ENCODE measurements at regions not wholly inside any gene's neighbourhood (a gene's known extent, or its start where the extent isn't known, plus 50 kb on each side); places are given as distances from the start of the nearest gene placed in this dataset.

GRCh38 chr6:120260636-120261035 lies 911.1 kb upstream of the MAN1A1 start:
- H3K4me3 ChIP-seq (ENCODE audit: low read depth, low read length), result no peak overlapping the region
- TF ChIP-seq CTCF (IDR thresholded peaks at IDR 0.05; ENCODE audit: insufficient read depth, low read depth, low read length), result no peak
- DNase-seq (ENCODE audit: low read depth), result no peak

- TF ChIP-seq CTCF (IDR thresholded peaks at IDR 0.05; ENCODE audit: insufficient read depth, low read depth, low read length), result no peak
- no peak for DNase-seq (ENCODE audit: low read depth)
- no peak overlapping the region for H3K4me3 ChIP-seq (ENCODE audit: low read depth, low read length)
Observed at GRCh38 chr6:120254651-120255050, 905.1 kb upstream of the MAN1A1 start.

GRCh38 chr6:120248451-120248850 lies 898.9 kb upstream of the MAN1A1 start:
- H3K4me3 ChIP-seq (ENCODE audit: low read depth, low read length), result no peak overlapping the region
- DNase-seq (ENCODE audit: low read depth), result no peak
- no peak for TF ChIP-seq CTCF (IDR thresholded peaks at IDR 0.05; ENCODE audit: insufficient read depth, low read depth, low read length)

- no peak for DNase-seq (ENCODE audit: low read depth)
- no peak overlapping the region for H3K4me3 ChIP-seq (ENCODE audit: low read depth, low read length)
- no peak for TF ChIP-seq CTCF (IDR thresholded peaks at IDR 0.05; ENCODE audit: insufficient read depth, low read depth, low read length)
Observed at GRCh38 chr6:120237221-120237620, 887.7 kb upstream of the MAN1A1 start.

- no peak overlapping the region for H3K4me3 ChIP-seq (ENCODE audit: low read depth, low read length)
- peak; percentile 17 for TF ChIP-seq CTCF (IDR thresholded peaks at IDR 0.05; ENCODE audit: insufficient read depth, low read depth, low read length)
- DNase-seq (ENCODE audit: low read depth), result no peak
Observed at GRCh38 chr6:120230008-120230407, 880.4 kb upstream of the MAN1A1 start.

- H3K4me3 ChIP-seq (ENCODE audit: low read depth, low read length), result no peak overlapping the region
- TF ChIP-seq CTCF (IDR thresholded peaks at IDR 0.05; ENCODE audit: insufficient read depth, low read depth, low read length), result no peak
Observed at GRCh38 chr6:120228297-120228696, 878.7 kb upstream of the MAN1A1 start.

GRCh38 chr6:120219339-120219738 lies 869.8 kb upstream of the MAN1A1 start:
- no peak for DNase-seq (ENCODE audit: low read depth)
- TF ChIP-seq CTCF (IDR thresholded peaks at IDR 0.05; ENCODE audit: insufficient read depth, low read depth, low read length), result no peak
- H3K4me3 ChIP-seq (ENCODE audit: low read depth, low read length), result no peak overlapping the region

More at GRCh38 chr6:120228297-120228696, 878.7 kb upstream of the MAN1A1 start:
- DNase-seq (ENCODE audit: low read depth), result no peak
